ENCODE measurements at regions not wholly inside any gene's neighbourhood (a gene's known extent, or its start where the extent isn't known, plus 50 kb on each side); places are given as distances from the start of the nearest gene placed in this dataset.

GRCh38 chr9:13728917-13729811 is 449.7 kb upstream of the MPDZ start:
- no peaks in the 10 kb centered on the region for H3K9me3 ChIP-seq (ENCODE audit: control insufficient read depth, low read length, poor library complexity, severe bottlenecking)
- Mint-ChIP-seq H3K27ac (no peak overlapping the region), H3K4me1 (no peaks in the 10 kb centered on the region), H3K27me3 (no peaks in the 10 kb centered on the region), H3K4me3 (no peak overlapping the region), H3K36me3 (ENCODE audit: low read depth) (no peaks in the 10 kb centered on the region)
- ATAC-seq (no peak), DNase-seq (no peak)

- no peak overlapping the region for H3K27ac Mint-ChIP-seq
- no peaks in the 10 kb centered on the region for H3K27me3 Mint-ChIP-seq
- no peak overlapping the region for H3K4me3 Mint-ChIP-seq
- H3K9me3 ChIP-seq (ENCODE audit: control insufficient read depth, low read length, poor library complexity, severe bottlenecking), result no peaks in the 10 kb centered on the region
- DNase-seq (no peak), ATAC-seq (no peak)
- H3K4me1 Mint-ChIP-seq, result no peaks in the 10 kb centered on the region
- no peaks in the 10 kb centered on the region for H3K36me3 Mint-ChIP-seq (ENCODE audit: low read depth)
Observed at GRCh38 chr9:13728131-13728530, 448.6 kb upstream of the MPDZ start.

GRCh38 chr9:13726746-13727145 is 447.3 kb upstream of the MPDZ start:
- no peaks in the 10 kb centered on the region for H3K4me1 Mint-ChIP-seq
- no peaks in the 10 kb centered on the region for H3K36me3 Mint-ChIP-seq (ENCODE audit: low read depth)
- no peak for DNase-seq

GRCh38 chr9:13725516-13725915 is 446.0 kb upstream of the MPDZ start:
- no peaks in the 10 kb centered on the region for H3K36me3 Mint-ChIP-seq (ENCODE audit: low read depth)
- H3K4me1 Mint-ChIP-seq, result no peaks in the 10 kb centered on the region
- no peaks in the 10 kb centered on the region for H3K9me3 ChIP-seq (ENCODE audit: control insufficient read depth, low read length, poor library complexity, severe bottlenecking)
- no peak for DNase-seq
- H3K27me3 Mint-ChIP-seq, result no peaks in the 10 kb centered on the region
- no peak overlapping the region for H3K27ac Mint-ChIP-seq
- ATAC-seq, result no peak
- H3K4me3 Mint-ChIP-seq, result no peak overlapping the region

More at GRCh38 chr9:13726746-13727145, 447.3 kb upstream of the MPDZ start:
- H3K27ac Mint-ChIP-seq, result no peak overlapping the region
- H3K9me3 ChIP-seq (ENCODE audit: control insufficient read depth, low read length, poor library complexity, severe bottlenecking), result no peaks in the 10 kb centered on the region
- H3K4me3 Mint-ChIP-seq, result no peak overlapping the region
- no peak for ATAC-seq
- no peaks in the 10 kb centered on the region for H3K27me3 Mint-ChIP-seq

- H3K27ac Mint-ChIP-seq, result no peak overlapping the region
Observed at GRCh38 chr9:13721481-13722235, 442.2 kb upstream of the MPDZ start.

GRCh38 chr9:13719981-13720676 is 440.6 kb upstream of the MPDZ start:
- Mint-ChIP-seq H3K27ac (no peak overlapping the region), H3K4me3 (no peak overlapping the region), H3K36me3 (ENCODE audit: low read depth) (no peaks in the 10 kb centered on the region), H3K27me3 (no peaks in the 10 kb centered on the region), H3K4me1 (no peaks in the 10 kb centered on the region)
- no peak for DNase-seq
- no peak for ATAC-seq
- no peaks in the 10 kb centered on the region for H3K9me3 ChIP-seq (ENCODE audit: control insufficient read depth, low read length, poor library complexity, severe bottlenecking)

More at GRCh38 chr9:13721481-13722235, 442.2 kb upstream of the MPDZ start:
- no peak for DNase-seq
- no peak for ATAC-seq
- Mint-ChIP-seq H3K4me3 (no peak overlapping the region), H3K4me1 (no peaks in the 10 kb centered on the region), H3K27me3 (no peaks in the 10 kb centered on the region), H3K36me3 (ENCODE audit: low read depth) (no peaks in the 10 kb centered on the region)
- no peaks in the 10 kb centered on the region for H3K9me3 ChIP-seq (ENCODE audit: control insufficient read depth, low read length, poor library complexity, severe bottlenecking)

GRCh38 chr9:13719446-13719845 is 440.0 kb upstream of the MPDZ start:
- Mint-ChIP-seq H3K4me1 (no peaks in the 10 kb centered on the region), H3K36me3 (ENCODE audit: low read depth) (no peaks in the 10 kb centered on the region), H3K27ac (no peak overlapping the region), H3K4me3 (no peak overlapping the region), H3K27me3 (no peaks in the 10 kb centered on the region)
- no peak for ATAC-seq
- H3K9me3 ChIP-seq (ENCODE audit: control insufficient read depth, low read length, poor library complexity, severe bottlenecking), result no peaks in the 10 kb centered on the region
- DNase-seq, result no peak

GRCh38 chr9:13718539-13718938 is 439.0 kb upstream of the MPDZ start:
- H3K27me3 Mint-ChIP-seq, result no peaks in the 10 kb centered on the region
- H3K4me3 Mint-ChIP-seq, result no peak overlapping the region
- no peak for ATAC-seq

GRCh38 chr9:13718086-13718485 is 438.6 kb upstream of the MPDZ start:
- no peak overlapping the region for H3K4me3 Mint-ChIP-seq

More at GRCh38 chr9:13718539-13718938, 439.0 kb upstream of the MPDZ start:
- H3K36me3 Mint-ChIP-seq (ENCODE audit: low read depth), result no peaks in the 10 kb centered on the region
- H3K9me3 ChIP-seq (ENCODE audit: control insufficient read depth, low read length, poor library complexity, severe bottlenecking), result no peaks in the 10 kb centered on the region
- DNase-seq, result no peak
- no peaks in the 10 kb centered on the region for H3K4me1 Mint-ChIP-seq
- no peak overlapping the region for H3K27ac Mint-ChIP-seq

GRCh38 chr9:13717322-13718054 is 438.0 kb upstream of the MPDZ start:
- no peaks in the 10 kb centered on the region for H3K9me3 ChIP-seq (ENCODE audit: control insufficient read depth, low read length, poor library complexity, severe bottlenecking)
- no peaks in the 10 kb centered on the region for H3K27me3 Mint-ChIP-seq
- DNase-seq (no peak), ATAC-seq (no peak)
- no peaks in the 10 kb centered on the region for H3K36me3 Mint-ChIP-seq (ENCODE audit: low read depth)
- no peaks in the 10 kb centered on the region for H3K4me1 Mint-ChIP-seq
- H3K27ac Mint-ChIP-seq, result no peak overlapping the region
- H3K4me3 Mint-ChIP-seq, result no peak overlapping the region

More at GRCh38 chr9:13718086-13718485, 438.6 kb upstream of the MPDZ start:
- DNase-seq (no peak), ATAC-seq (no peak)
- Mint-ChIP-seq H3K27me3 (no peaks in the 10 kb centered on the region), H3K4me1 (no peaks in the 10 kb centered on the region), H3K36me3 (ENCODE audit: low read depth) (no peaks in the 10 kb centered on the region), H3K27ac (no peak overlapping the region)
- H3K9me3 ChIP-seq (ENCODE audit: control insufficient read depth, low read length, poor library complexity, severe bottlenecking), result no peaks in the 10 kb centered on the region

- H3K9me3 ChIP-seq (ENCODE audit: control insufficient read depth, low read length, poor library complexity, severe bottlenecking), result no peaks in the 10 kb centered on the region
- Mint-ChIP-seq H3K4me3 (no peak overlapping the region), H3K4me1 (no peaks in the 10 kb centered on the region), H3K27me3 (no peaks in the 10 kb centered on the region), H3K36me3 (ENCODE audit: low read depth) (no peaks in the 10 kb centered on the region), H3K27ac (no peak overlapping the region)
- ATAC-seq (no peak), DNase-seq (no peak)
Observed at GRCh38 chr9:13716601-13717321, 437.3 kb upstream of the MPDZ start.

- Mint-ChIP-seq H3K36me3 (ENCODE audit: low read depth) (no peaks in the 10 kb centered on the region), H3K4me1 (no peaks in the 10 kb centered on the region), H3K27me3 (no peaks in the 10 kb centered on the region), H3K27ac (no peak overlapping the region), H3K4me3 (no peak overlapping the region)
- no peak for DNase-seq
- no peak for ATAC-seq
- H3K9me3 ChIP-seq (ENCODE audit: control insufficient read depth, low read length, poor library complexity, severe bottlenecking), result no peaks in the 10 kb centered on the region
Observed at GRCh38 chr9:13716090-13716489, 436.6 kb upstream of the MPDZ start.
